Stimulated activated CD8-positive, alpha-beta memory T cell treated with anti-CD3 and anti-CD28 coated beads, Interleukin-4, amount 100 ng/mL, for 48 hours (primary cell): ENCODE measurements at regions not wholly inside any gene's neighbourhood (a gene's known extent, or its start where the extent isn't known, plus 50 kb on each side); places are given as distances from the start of the nearest gene placed in this dataset.
A peak's percentile ranks its signal among the peaks of the same experiment; 100 is the strongest.
"Not testable (repeated sequence)": the region's sequence is repeated elsewhere in the genome, so short reads cannot be mapped to it uniquely, and the experiment has no call there.

Experiments
- DNase-seq: peaks from one replicate; pipeline ENCODE4 v3.0.0-alpha.2; 2020

DNA sequence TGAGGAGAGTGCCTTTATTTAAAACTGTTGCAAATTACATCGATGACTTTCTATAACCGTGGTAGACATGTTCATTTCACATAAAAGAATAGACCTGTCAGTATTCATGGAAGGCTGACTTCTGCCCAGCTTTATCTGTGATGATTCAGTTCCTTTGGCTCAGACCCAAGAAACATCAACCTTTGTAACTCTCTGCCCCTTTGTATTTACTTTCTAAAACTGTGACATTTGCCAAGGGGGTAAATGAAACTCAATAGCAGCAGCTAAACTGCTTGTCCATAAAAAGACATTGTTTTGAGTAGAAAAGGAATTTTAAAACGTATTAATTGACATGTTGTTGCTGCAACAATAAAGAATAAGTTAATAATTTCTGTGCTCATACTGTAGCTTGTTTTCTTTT, 137.8 kb upstream of the ANKH start:
- DNase-seq = no peak

- DNase-seq = no peak
These were observed 137.3 kb upstream of the ANKH start for GRCh38 chr5:15008921-15009320.

DNA sequence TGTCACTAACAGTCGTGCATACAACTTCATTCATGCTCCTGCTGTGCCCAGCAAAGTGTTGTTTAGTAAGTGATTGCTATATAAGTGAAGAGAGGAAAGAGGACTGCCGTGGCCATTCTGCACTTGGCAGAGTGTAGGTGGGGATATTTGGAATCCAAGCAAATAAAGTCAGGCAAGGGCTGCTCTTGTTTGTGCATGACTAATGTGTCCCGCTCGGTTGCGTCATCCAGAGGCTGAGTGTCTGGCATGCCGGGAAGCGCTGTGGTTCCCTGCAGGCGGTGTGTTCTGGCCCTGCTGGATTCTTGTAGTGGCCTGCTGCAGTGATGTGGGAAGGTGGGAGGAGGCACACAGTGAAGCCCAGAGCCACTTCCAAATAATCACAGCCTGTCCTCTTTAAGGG, 136.9 kb upstream of the ANKH start:
- no peak for DNase-seq

GRCh38 chr5:15007646-15008045, 136.1 kb upstream of the ANKH start:
- DNase-seq = no peak

DNA sequence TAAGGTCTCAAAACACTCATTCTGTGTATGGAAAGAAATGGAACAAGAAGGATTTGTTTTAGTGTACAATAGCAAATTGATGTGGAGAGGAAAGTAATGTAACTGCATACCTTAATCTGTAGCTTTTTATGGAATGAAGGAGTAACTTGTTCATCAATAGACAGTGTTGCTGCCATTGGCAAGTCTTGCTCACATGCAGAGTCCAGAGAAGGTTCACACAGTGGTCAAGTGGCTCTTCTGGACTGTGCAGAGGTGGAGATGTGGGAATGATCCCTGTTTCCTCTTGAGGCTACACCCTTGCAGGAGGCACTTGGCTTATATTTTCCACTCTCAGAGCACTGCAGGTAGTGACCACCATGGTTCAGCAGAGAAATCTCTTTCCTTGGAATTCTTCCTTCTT, 132.9 kb upstream of the ANKH start:
- DNase-seq = no peak

DNA sequence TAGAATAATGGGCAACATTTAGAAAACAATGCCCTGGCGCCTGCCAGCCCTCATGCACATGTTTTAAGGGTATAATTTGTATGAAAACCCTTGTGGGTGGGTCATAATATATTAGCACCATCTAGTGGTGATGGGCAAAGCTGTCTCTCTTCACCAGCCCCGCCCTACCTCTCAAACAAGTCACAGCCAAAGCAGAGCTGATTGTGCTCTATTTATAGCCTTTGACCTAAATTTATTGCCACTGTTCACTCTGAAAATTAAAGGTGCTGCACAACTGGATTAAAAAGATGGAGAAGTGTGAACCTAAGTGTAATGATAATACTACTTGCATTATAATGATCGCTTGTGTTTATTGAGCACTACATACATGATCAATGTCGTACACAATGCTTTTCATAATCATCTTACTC, 131.9 kb upstream of the ANKH start:
- peak; percentile 40 for DNase-seq

DNA sequence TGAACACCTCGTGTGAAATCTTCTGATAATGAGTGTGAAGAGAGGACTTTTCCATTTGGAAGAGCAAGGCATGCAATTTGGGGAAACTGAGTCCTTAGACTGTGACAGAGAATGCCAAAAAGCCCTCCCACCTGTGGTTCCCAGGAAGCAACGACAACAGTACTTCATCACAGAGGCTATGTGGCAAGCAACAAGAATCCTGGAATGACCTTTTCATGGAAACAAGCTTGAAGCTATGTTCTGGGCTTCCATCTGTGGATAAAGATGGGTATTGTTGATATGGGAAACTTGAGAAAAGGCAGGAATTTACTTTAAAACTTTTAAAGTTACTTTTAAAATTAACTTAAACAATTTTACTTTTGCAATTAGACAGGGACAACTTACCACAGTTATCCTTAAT, 131.2 kb upstream of the ANKH start:
- DNase-seq = no peak

GRCh38 chr5:15002173-15002572, 130.6 kb upstream of the ANKH start:
- no peak for DNase-seq

- DNase-seq = no peak
These were observed 129.9 kb upstream of the ANKH start for GRCh38 chr5:15001517-15001916.

- no peak for DNase-seq
These were observed 126.9 kb upstream of the ANKH start for GRCh38 chr5:14998491-14998890.

DNA sequence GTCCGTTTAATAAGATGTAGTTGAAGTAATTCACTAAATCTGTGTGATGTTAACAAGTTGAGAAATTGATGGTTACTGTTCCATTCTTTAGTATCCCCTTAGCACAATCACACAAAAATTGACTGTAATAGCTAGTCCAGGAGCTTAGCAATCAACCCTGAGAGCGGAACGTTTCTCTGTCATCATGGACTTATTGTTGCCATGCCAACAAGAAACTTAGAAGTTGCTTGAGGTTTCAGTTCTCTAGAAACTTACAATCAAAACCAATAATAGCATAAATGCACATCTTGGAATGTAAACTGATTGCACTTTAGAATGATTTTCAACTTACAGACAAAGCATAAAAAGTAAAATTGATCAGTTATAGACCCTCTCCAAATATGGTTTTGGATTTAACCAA, 125.4 kb upstream of the ANKH start:
- no peak for DNase-seq

DNA sequence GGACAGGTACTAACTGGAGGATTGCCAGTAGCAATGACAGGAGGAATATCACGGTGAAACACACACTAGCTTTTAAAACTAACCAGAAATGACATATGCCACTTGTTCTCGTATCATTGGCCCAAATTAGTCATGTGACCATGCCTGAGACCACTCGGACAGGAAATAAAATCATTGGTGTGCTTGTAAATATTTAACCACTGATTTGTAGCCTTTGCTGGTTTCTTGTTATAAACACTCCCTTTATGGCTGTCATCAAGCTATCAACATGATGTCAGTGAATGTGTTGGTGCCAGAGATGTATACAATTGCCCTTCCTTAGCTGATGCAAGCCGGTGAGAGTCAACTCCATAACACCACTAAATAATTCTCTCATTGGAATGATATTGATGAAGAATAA, 123.7 kb upstream of the ANKH start:
- DNase-seq = no peak

- not testable (repeated sequence) for DNase-seq
These were observed 122.0 kb upstream of the ANKH start for GRCh38 chr5:14993459-14994133.

DNA sequence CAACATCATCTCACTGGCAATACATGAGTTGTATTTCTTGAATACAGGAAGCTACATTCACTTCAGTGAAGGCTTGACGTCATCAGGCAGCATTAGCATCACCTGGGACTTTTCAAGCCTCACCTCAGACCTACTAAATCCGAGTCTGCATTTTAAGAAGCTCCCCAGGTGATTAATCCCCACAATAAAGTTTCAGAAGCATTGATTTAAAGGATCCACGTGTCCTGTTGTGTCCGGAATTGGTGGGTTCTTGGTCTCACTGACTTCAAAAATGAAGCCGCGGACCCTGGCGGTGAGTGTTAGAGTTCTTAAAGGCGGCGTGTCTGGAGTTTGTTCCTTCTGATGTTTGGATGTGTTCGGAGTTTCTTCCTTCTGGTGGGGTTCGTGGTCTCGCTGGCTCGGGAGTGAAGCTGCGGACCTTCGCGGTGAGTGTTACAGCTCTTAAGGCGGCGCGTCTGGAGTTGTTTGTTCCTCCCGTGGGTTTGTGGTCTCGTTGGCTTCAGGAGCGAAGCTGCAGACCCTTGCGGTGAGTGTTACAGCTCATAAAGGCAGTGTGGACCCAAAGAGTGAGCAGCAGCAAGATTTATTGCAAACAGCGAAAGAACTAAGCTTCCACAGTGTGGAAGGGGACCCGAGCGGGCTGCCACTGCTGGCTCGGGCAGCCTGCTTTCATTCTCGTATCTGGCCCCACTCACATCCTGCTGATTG, 121.3 kb upstream of the ANKH start:
- peak; percentile 55 for DNase-seq

GRCh38 chr5:14988223-14988622, 116.6 kb upstream of the ANKH start:
- DNase-seq = no peak

DNA sequence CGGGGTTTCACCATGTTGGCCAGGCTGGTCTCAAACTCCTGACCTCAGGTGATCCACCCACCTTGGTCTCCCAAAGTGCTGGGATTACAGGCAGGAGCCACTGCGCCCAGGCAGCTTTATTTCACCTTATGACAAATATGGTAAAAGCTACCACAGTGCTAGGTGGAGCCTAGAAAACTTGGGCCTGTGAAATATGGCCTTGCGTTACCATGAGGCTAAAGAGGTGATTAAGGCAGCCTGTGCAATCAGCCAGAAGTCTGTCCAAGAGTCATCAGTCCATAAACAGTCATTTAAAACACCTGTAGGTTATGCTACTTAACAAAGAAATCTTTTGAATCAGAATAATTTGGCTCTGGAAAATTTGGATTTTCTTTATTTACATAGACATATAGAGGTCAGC, 114.8 kb upstream of the ANKH start:
- no peak for DNase-seq

DNA sequence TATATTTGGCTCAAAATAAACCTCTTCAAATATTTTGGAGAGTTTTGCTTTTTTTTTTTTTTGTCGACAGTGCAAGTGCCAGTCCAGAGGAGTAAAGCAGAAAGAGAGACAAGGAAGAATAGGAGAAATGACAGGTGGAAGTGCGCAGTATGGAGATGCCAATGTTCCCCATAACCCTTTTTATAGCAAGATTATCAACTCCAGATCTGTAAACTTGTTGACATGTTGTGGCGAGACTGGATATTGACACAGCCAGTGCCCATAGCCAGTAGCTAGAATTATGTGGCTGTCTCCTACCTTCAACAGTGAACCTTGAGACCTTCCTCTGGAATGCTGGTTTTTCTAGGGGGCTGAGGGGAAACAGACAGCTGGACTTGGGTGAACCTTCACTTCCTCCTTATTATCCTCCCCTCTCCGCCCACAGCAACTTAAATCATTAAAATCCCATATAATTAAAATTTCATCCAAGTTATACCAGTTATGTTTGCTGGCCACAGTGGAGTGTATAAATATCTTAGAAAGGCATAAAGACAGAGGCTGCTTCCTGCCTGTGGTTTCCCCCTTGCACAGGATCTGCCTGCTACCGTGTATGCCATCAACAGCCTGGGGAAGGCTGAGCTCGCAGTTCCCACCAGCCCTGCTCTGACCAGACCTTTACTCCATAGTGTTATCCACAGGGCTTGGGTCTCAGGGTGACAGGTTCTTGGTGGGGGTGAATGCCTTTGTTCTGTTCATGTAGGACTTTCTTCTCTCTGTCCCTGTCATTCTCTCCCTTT, 112.3 kb upstream of the ANKH start:
- no peak for DNase-seq

- no peak for DNase-seq
These were observed 109.1 kb upstream of the ANKH start for GRCh38 chr5:14980698-14981097.

DNA sequence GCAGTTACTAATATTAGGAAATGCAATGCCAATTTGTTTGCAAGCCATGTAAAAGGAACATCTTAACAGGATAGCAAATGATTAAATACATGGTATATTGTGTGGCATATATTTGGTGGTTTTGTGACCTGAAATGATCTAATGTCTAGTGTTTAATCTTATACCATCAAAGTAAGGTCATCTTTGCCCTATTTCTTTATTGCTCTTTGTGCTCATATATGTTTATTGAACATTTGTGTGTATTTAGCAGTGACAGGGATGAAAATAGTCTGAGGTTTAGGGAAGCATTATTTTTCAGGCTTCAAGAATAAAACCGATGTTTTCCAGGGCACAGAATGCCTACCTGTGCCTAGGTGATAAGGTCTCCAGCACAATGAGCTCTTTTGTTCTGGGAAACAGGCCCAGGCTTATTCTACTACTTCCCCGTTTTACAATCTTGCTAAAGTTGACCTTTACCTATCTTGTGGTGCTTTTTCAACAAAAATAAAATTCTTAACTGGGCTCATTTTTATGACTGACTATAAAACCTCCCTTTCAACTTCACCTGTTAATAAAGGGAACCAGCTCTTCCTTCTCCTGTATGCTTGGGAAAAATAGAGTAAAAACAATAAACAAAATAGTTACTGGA, 105.6 kb upstream of the ANKH start:
- DNase-seq = no peak

DNA sequence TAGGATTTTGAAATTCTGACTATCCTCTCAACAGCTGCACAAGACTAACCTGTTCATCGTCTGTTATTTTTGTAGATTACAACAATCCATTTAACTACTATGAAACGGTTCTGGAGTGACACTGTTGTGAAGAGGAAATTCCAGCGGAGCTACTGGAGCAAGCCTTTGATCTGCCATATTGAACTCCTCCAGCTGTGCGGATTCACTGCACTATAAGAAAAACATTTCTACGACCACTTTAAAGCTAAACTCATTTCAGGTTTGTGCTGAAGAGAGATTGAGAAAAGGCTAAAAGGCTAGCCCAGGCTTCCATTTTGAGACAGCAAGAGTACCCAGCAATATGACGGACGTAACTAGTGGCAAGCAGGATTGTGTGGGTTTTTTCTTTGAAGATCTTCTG, 104.9 kb upstream of the ANKH start:
- DNase-seq = no peak

GRCh38 chr5:14971873-14972272, 100.3 kb upstream of the ANKH start:
- no peak for DNase-seq

DNA sequence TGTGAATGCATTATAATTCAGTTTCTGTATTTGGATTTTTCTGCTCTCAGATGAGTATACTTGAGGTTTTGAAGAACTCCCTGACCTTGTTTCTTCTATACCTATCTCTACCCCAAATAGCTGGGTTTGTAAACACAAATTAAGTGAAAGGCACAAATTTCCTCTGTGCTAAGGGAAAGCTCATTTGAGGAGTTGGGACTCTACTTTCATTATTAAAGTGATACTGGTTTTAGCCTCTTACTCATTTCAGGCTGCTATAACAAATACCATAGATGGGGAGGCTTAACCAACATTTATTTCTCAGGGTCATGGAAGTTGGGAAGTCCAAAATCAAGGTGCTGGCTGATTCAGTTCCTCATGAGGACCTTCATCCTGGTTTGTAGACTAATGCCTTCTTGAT, 97.2 kb upstream of the ANKH start:
- DNase-seq = no peak

DNA sequence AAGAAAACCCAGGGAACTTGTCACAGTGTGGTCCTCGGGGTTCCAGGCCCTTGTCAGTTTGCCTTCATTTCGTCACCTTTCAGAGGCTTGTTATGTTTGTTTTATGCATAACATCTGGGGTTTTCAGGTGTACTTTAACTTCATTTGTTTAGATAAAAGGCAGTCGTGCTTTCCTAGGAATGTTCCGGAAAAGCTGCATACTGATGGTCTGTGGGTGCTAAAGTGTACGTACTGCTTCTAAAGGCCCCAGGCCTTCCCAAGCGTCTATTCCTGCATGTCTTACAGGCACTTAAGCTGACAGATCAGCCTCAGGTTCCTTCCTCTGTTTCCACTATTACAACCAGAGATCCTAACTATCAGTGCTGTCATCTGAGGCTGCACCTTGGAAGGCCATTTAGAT, 95.6 kb upstream of the ANKH start:
- no peak for DNase-seq

DNA sequence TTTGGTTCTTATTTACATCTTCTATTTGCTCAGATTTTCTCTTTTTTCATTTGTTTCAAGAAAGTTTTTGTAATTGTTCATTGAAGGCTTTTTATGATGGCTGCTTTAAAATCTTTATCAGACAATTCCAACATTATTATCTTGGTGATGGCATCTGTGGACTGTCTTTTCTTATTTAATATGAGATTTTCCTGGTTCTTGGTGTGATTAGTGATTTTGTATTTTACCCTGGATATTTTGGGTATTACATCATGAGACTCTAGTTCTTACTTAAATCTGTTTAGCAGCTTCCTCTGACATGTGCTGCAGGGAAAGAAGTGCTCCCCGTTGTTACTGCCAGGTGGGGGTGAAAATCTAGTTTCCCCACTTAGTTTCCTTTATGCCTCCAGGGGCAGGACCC, 94.2 kb upstream of the ANKH start:
- no peak for DNase-seq
